ENCODE measurements at regions not wholly inside any gene's neighbourhood (a gene's known extent, or its start where the extent isn't known, plus 50 kb on each side); places are given as distances from the start of the nearest gene placed in this dataset.

DNA sequence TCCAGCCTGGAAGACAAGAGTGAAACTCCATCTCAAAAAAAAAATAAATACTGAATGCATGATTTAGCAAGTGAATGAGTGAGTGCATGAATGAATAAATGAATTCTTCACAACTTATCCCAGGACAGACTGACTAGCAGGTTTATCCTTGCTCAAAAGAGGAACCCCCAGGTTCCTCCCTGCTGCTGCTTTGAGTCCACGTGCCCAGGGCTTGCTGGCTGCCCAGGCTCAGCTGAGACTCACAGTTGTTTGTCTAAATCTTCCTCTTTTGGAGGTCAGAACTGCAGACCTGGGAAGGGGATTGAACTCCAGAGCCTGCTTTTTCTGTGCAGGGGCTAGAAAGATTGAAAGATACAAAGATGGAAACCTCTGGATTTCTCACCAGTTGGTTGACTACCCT lies 117.4 kb upstream of the TMEM45B start:
- H3K4me1 ChIP-seq: peaks cover 0 to 11% (median 4%) of the 10 kb centered on the region in 6 donors
- no peaks in the 10 kb centered on the region for H3K36me3 ChIP-seq
- TF ChIP-seq POLR2AphosphoS5 (IDR thresholded peaks at IDR 0.05): no peak
- TF ChIP-seq POLR2A (IDR thresholded peaks at IDR 0.05): no peak
- TF ChIP-seq, protein P1, sequence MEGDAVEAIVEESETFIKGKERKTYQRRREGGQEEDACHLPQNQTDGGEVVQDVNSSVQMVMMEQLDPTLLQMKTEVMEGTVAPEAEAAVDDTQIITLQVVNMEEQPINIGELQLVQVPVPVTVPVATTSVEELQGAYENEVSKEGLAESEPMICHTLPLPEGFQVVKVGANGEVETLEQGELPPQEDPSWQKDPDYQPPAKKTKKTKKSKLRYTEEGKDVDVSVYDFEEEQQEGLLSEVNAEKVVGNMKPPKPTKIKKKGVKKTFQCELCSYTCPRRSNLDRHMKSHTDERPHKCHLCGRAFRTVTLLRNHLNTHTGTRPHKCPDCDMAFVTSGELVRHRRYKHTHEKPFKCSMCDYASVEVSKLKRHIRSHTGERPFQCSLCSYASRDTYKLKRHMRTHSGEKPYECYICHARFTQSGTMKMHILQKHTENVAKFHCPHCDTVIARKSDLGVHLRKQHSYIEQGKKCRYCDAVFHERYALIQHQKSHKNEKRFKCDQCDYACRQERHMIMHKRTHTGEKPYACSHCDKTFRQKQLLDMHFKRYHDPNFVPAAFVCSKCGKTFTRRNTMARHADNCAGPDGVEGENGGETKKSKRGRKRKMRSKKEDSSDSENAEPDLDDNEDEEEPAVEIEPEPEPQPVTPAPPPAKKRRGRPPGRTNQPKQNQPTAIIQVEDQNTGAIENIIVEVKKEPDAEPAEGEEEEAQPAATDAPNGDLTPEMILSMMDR (IDR thresholded peaks at IDR 0.05 in 8 of 11, conservative IDR thresholded peaks at IDR 0.05 in 3 of 11): no peak
- H3K27me3 ChIP-seq (replicated peaks in 1 of 7): peaks cover 0 to 65% (median 0%) of the 10 kb centered on the region in 7 donors
- WGBS, 5 donors: 6 to 25% (median 19%) methylated on average over 1 of the region's 1 CpG
- intact Hi-C loops (cut with DNase I; ENCODE audit: low total_unique reads): no loop called here
- no peak overlapping the region for H3K4me3 ChIP-seq
- H3K27ac ChIP-seq: no peak overlapping the region
- H3K9me3 ChIP-seq: no peaks in the 10 kb centered on the region
- no peak for DNase-seq

DNA sequence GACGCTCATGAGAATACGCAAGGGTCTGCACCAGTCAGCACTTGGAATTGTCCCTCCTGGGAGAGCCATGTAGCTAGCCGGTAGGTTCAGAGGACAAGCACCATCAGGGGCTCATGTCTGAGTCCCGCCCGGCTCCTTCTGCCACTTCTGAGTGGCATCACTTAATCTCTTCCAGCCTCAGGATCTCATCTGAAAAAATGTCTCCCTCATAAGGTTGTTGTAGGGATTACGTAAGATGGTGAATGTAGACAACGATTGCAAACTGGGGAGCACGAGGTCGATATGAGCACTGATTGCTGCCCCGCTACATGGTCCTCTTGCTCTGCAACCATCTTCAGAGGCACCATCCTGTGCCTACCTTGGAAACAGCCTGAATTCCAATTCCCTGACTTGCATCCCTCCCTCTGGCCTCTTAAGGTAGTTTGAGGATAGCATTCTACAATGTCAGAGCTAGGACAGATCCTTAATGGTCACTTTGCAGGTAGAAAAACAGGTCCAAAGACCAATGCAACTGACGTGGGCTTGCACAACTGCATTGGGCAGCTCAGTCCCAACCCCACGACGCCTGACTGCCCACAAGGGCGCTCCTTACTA lies 115.8 kb upstream of the TMEM45B start:
- TF ChIP-seq POLR2AphosphoS5 (IDR thresholded peaks at IDR 0.05): no peak
- TF ChIP-seq, protein P1 (IDR thresholded peaks at IDR 0.05 in 8 of 11, conservative IDR thresholded peaks at IDR 0.05 in 3 of 11): no peak
- no peak for TF ChIP-seq POLR2A (IDR thresholded peaks at IDR 0.05)
- Histone ChIP-seq H3K36me3 (no peaks in the 10 kb centered on the region), H3K9me3 (no peaks in the 10 kb centered on the region), H3K27ac (no peak overlapping the region), H3K4me1 (peaks cover 0 to 11% (median 4%) of the 10 kb centered on the region in 6 donors), H3K27me3 (replicated peaks in 1 of 7) (peaks cover 0 to 68% (median 0%) of the 10 kb centered on the region in 7 donors), H3K4me3 (no peak overlapping the region)
- DNase-seq: no peak
- intact Hi-C loops (cut with DNase I; ENCODE audit: low total_unique reads): no loop called here
- 81 to 89% (median 83%) methylated on average over 14 of the region's 14 CpGs for WGBS, 5 donors

DNA sequence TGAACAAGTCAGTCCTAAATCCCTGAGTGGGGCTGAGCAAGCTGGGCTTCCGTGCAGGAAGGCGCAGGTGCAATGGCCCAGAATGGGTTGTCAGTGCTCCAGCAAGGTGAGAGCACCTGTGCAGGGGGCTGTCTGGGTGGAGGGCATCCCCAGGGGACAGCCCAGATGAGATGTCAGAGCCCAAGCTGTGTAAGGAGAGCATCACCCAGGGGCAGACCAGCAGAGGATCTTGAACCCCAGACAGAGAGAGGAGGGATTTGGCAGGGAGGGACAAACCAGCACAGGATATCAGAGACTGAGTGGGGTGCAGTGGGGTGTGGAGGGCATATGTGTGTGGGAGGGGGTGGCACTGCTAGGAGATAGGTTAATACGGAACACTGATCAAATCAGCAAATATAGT lies 114.9 kb upstream of the TMEM45B start:
- Histone ChIP-seq H3K27me3 (replicated peaks in 1 of 7) (peaks cover 0 to 68% (median 0%) of the 10 kb centered on the region in 7 donors), H3K27ac (no peak overlapping the region), H3K4me1 (peaks cover 0 to 7% (median 3%) of the 10 kb centered on the region in 6 donors), H3K4me3 (no peak overlapping the region), H3K36me3 (no peaks in the 10 kb centered on the region), H3K9me3 (no peaks in the 10 kb centered on the region)
- 83 to 96% (median 89%) methylated on average over 3 of the region's 3 CpGs for WGBS, 5 donors
- DNase-seq: no peak
- intact Hi-C loops (cut with DNase I; ENCODE audit: low total_unique reads): no loop called here
- TF ChIP-seq, protein P1 (IDR thresholded peaks at IDR 0.05 in 8 of 11, conservative IDR thresholded peaks at IDR 0.05 in 3 of 11): no peak
- no peak for TF ChIP-seq POLR2A (IDR thresholded peaks at IDR 0.05)
- no peak for TF ChIP-seq POLR2AphosphoS5 (IDR thresholded peaks at IDR 0.05)

DNA sequence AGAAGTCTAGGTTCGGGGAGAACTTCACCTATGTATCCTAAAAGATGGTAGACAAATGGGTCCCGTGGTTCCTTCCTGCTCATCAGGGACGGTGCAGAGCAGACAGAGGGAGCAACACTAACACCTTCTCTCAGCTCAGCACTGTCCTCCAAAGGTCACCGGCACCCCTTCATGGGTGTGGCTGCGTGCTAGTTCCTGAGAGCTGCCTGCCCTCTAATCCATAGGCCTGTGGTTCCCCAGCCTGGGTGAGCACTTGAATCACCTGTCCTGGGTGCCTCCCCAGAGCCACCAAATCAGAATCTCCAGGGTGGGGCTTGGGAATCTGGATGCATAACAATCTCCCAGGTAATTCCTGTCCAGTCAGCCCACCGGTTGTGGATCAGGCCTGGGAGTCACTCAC lies 113.9 kb upstream of the TMEM45B start:
- H3K36me3 ChIP-seq: no peaks in the 10 kb centered on the region
- no peak overlapping the region for H3K4me3 ChIP-seq
- peaks cover 0 to 58% (median 0%) of the 10 kb centered on the region in 7 donors for H3K27me3 ChIP-seq (replicated peaks in 1 of 7)
- H3K27ac ChIP-seq: no peak overlapping the region
- DNase-seq: no peak
- intact Hi-C loops (cut with DNase I; ENCODE audit: low total_unique reads): no loop called here
- no peak for TF ChIP-seq POLR2A (IDR thresholded peaks at IDR 0.05)
- TF ChIP-seq, protein P1 (IDR thresholded peaks at IDR 0.05 in 8 of 11, conservative IDR thresholded peaks at IDR 0.05 in 3 of 11): no peak
- TF ChIP-seq POLR2AphosphoS5 (IDR thresholded peaks at IDR 0.05): no peak
- no peaks in the 10 kb centered on the region for H3K9me3 ChIP-seq
- WGBS, 5 donors: 79 to 94% (median 83%) methylated on average over 4 to 6 of the region's 6 CpGs
- no peaks in the 10 kb centered on the region for H3K4me1 ChIP-seq

Measured in spleen (tissue), 11 donors.